ENCODE measurements at regions not wholly inside any gene's neighbourhood (a gene's known extent, or its start where the extent isn't known, plus 50 kb on each side); places are given as distances from the start of the nearest gene placed in this dataset.

- H3K36me3 ChIP-seq, result no peaks in the 10 kb centered on the region
- TF ChIP-seq POLR2A (IDR thresholded peaks at IDR 0.05) (no peak), POLR2AphosphoS5 (IDR thresholded peaks at IDR 0.05) (no peak)
- TF ChIP-seq, protein P1, sequence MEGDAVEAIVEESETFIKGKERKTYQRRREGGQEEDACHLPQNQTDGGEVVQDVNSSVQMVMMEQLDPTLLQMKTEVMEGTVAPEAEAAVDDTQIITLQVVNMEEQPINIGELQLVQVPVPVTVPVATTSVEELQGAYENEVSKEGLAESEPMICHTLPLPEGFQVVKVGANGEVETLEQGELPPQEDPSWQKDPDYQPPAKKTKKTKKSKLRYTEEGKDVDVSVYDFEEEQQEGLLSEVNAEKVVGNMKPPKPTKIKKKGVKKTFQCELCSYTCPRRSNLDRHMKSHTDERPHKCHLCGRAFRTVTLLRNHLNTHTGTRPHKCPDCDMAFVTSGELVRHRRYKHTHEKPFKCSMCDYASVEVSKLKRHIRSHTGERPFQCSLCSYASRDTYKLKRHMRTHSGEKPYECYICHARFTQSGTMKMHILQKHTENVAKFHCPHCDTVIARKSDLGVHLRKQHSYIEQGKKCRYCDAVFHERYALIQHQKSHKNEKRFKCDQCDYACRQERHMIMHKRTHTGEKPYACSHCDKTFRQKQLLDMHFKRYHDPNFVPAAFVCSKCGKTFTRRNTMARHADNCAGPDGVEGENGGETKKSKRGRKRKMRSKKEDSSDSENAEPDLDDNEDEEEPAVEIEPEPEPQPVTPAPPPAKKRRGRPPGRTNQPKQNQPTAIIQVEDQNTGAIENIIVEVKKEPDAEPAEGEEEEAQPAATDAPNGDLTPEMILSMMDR (IDR thresholded peaks at IDR 0.05), result no peak
- no peaks in the 10 kb centered on the region for H3K9me3 ChIP-seq
- no peak for DNase-seq (ENCODE audit: low spot score in 2 of 2)
- no peak overlapping the region for H3K4me3 ChIP-seq
- intact Hi-C loops (cut with DNase I; ENCODE audit: low total_unique reads), result loop anchor here (5.0 kb wide), 1 partner anchor 335 kb away; no protein-coding TSS in a partner anchor
- no peaks in the 10 kb centered on the region for H3K27me3 ChIP-seq
- no peaks in the 10 kb centered on the region for H3K4me1 ChIP-seq
- no peak overlapping the region for H3K27ac ChIP-seq
Measured at GRCh38 chr20:18981962-18982539, 168.5 kb downstream of the SCP2D1 start.

GRCh38 chr20:18983796-18984195 is 170.2 kb downstream of the SCP2D1 start:
- Histone ChIP-seq H3K4me3 (no peak overlapping the region), H3K27ac (peak overlapping the region in 1 of 2 donors; percentile 88), H3K36me3 (no peaks in the 10 kb centered on the region), H3K27me3 (no peaks in the 10 kb centered on the region), H3K4me1 (no peaks in the 10 kb centered on the region), H3K9me3 (no peaks in the 10 kb centered on the region)
- TF ChIP-seq POLR2AphosphoS5 (IDR thresholded peaks at IDR 0.05), result no peak
- TF ChIP-seq, protein P1 (IDR thresholded peaks at IDR 0.05), result no peak
- no peak for DNase-seq (ENCODE audit: low spot score in 2 of 2)
- intact Hi-C loops (cut with DNase I; ENCODE audit: low total_unique reads), result loop anchor here (5.0 kb wide), 1 partner anchor 336 kb away; no protein-coding TSS in a partner anchor

DNA sequence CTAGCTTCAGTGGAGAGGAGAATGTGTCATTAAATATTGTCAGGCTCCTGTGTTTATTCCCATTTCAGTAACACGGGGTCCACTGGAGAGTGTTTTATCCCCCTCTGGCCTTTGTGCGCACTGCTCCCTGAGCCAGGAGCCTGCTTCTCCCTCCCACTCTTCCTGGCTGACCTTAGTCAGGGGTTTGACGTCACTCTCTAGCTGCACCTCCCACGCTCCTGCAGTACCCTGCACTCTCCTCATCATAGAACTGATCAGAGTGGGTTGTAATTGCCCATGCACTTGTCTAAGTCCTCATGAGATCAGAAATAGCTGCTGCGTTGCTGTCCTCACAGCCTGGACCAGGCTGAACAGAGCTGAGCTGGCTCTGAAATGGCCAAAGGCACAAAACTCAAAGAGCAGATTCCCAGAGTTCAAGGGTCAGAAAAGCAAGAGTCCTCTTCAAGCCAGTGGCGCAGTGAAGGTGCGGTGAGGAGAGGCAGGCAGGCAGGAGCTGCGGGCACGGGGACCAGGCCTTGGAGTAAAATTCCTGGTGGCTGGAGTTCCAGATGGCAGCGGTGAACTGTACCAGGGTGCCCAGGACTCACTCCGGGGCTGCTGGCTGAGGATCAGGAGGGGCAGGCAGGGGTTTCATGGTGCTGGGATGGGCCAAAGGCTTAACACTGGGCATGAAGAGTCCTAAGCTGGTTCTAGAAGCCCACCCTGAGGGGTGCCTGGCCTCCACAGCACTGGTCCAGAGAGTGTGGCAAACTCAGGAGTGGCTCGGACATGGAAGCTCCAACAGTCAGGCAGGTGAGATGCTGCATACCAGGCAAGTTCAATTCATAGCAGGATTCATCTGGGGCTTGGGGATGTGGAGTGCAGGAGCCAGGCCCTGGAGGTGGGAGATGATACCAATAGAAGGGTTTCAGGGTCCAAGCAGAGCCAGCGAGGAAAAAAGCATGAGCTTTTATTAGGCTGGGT is 170.9 kb downstream of the SCP2D1 start:
- H3K4me3 ChIP-seq, result no peak overlapping the region
- H3K9me3 ChIP-seq, result no peaks in the 10 kb centered on the region
- no peaks in the 10 kb centered on the region for H3K36me3 ChIP-seq
- no peak for TF ChIP-seq POLR2A (IDR thresholded peaks at IDR 0.05)
- TF ChIP-seq, protein P1 (IDR thresholded peaks at IDR 0.05), result no peak
- TF ChIP-seq POLR2AphosphoS5 (IDR thresholded peaks at IDR 0.05), result no peak
- no peaks in the 10 kb centered on the region for H3K4me1 ChIP-seq
- intact Hi-C loops (cut with DNase I; ENCODE audit: low total_unique reads), result loop anchor here (5.0 kb wide), 1 partner anchor 337 kb away; no protein-coding TSS in a partner anchor
- no peaks in the 10 kb centered on the region for H3K27me3 ChIP-seq
- no peak for DNase-seq (ENCODE audit: low spot score in 2 of 2)
- peak overlapping the region in 1 of 2 donors; percentile 88 for H3K27ac ChIP-seq

GRCh38 chr20:18985551-18985950 is 172.0 kb downstream of the SCP2D1 start:
- H3K4me1 ChIP-seq, result no peaks in the 10 kb centered on the region
- H3K27me3 ChIP-seq, result no peaks in the 10 kb centered on the region
- intact Hi-C loops (cut with DNase I; ENCODE audit: low total_unique reads), result no loop called here
- TF ChIP-seq, protein P1 (IDR thresholded peaks at IDR 0.05), result no peak
- no peak for DNase-seq (ENCODE audit: low spot score in 2 of 2)
- no peak overlapping the region for H3K4me3 ChIP-seq
- no peaks in the 10 kb centered on the region for H3K9me3 ChIP-seq
- H3K27ac ChIP-seq, result peak overlapping the region in 1 of 2 donors; percentile 88
- no peaks in the 10 kb centered on the region for H3K36me3 ChIP-seq

Measured in breast epithelium (tissue), 4 donors.